ENCODE measurements at regions not wholly inside any gene's neighbourhood (a gene's known extent, or its start where the extent isn't known, plus 50 kb on each side); places are given as distances from the start of the nearest gene placed in this dataset.

DNA sequence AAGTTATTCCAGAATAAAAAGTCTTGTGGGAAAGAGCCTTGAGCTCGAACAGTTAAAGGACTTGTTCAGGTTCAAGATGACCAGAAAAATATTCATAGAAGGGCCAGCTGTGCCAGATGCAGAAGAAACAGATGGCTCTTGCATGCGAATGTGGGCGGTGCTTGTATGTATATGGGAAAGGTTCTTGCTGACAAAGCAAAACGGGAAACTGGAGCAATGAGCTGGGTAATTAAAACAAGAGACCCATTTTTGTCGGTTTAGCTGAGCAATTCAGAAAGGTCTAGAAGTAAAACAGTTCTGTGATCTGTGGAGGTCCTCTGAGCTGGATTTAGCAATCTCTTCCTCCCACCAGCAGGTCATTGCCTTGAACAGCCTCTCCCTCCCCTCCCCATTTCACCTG lies 107.2 kb upstream of the MARK1 start:
- TF ChIP-seq EZH2 (IDR thresholded peaks at IDR 0.05; ENCODE audit: insufficient read depth, poor library complexity, severe bottlenecking) = no peak
- TF ChIP-seq EZH2phosphoT487 (IDR thresholded peaks at IDR 0.05; ENCODE audit: insufficient read depth, low read depth) = no peak
